HepG2 (cell line): ENCODE measurements at regions not wholly inside any gene's neighbourhood (a gene's known extent, or its start where the extent isn't known, plus 50 kb on each side); places are given as distances from the start of the nearest gene placed in this dataset.
A peak's percentile ranks its signal among the peaks of the same experiment; 100 is the strongest.

Experiments
- ATAC-seq: fragments of 200-7000 bp; cut with Tn5 transposase; 3 replicates; pipeline ENCODE4 v1.9.1; 2020; ENCODE audit warnings: mild to moderate bottlenecking, moderate library complexity
- BruUV-seq: library from RNA; stranded (reverse); fragments of 400-500 nt; replicated peaks from 2 replicates; lab custom pipeline; 2021; lab: Mats Ljungman, UMichigan
- CTCF ChIA-PET: fragments of 300-600 bp; formaldehyde crosslinking; extraction: SDS; loops from one replicate; lab custom pipeline; 2021; ENCODE audit warnings: low total read pairs, inconsistent platforms, low intra/inter-chr PET ratio; lab: Yijun Ruan, JAX
- POLR2A ChIA-PET: fragments of 350-600 bp; sonication (Branson Sonifier 250); formaldehyde crosslinking; loops from one replicate; lab custom pipeline; 2020; ENCODE audit warnings: antibody characterized with exemption, inconsistent platforms; lab: Yijun Ruan, JAX
- DNase-seq: peaks from one replicate; pipeline ENCODE4 v3.0.0-alpha.2; 2015; ENCODE audit warnings: low spot score
- FAIRE-seq: peaks from 3 replicates; lab custom pipeline; 2011; peaks lifted over from hg19 to GRCh38; lab: Jason Lieb, UNC
- H2AFZ ChIP-seq: one replicate; pipeline ENCODE4 v1.6.1; 2011; ENCODE audit warnings: low read length, inconsistent platforms
- H3K27ac ChIP-seq: fragments of 300-600 bp; 3 replicates; pipeline ENCODE4 v1.8.0; 2011; ENCODE audit warnings: mixed run types, mild to moderate bottlenecking, mixed read lengths, low read length, inconsistent platforms; ENCODE audit not compliant: insufficient read depth; ENCODE audit errors: extremely low read length
- H3K27me3 ChIP-seq, 2 experiments: fragments of 200-600 bp in 1 of 2; 2 replicates in 1 of 2; 3 replicates in 1 of 2; pipeline versions ENCODE4 v1.6.0 to v1.8.0; 2011; ENCODE audit warnings: low read length in 2 of 2, mild to moderate bottlenecking in 2 of 2, moderate library complexity in 2 of 2, inconsistent platforms in 1 of 2; ENCODE audit not compliant: insufficient read depth in 2 of 2, control insufficient read depth in 1 of 2
- H3K36me3 ChIP-seq, 2 experiments: fragments of 200-600 bp in 1 of 2; replicated peaks in 1 of 2; 2 replicates in 1 of 2; 3 replicates in 1 of 2; pipeline versions ENCODE4 v1.5.1 to v1.8.0; 2011; ENCODE audit warnings: low read length in 2 of 2, inconsistent platforms in 1 of 2; ENCODE audit not compliant: insufficient read depth in 2 of 2, control insufficient read depth in 1 of 2
- H3K4me1 ChIP-seq: 2 replicates; pipeline ENCODE4 v1.5.1; 2012; ENCODE audit warnings: low read length, inconsistent platforms; ENCODE audit not compliant: insufficient read depth
- H3K4me2 ChIP-seq: 2 replicates; pipeline ENCODE4 v1.6.0; 2011; ENCODE audit warnings: low read depth, low read length, inconsistent platforms
- H3K4me3 ChIP-seq, 3 experiments: fragments of 200-600 bp in 1 of 3; sonication (generic), shearing (Covaris generic) in 1 of 3; replicated peaks in 1 of 3; 2 replicates each; pipeline ENCODE4 v1.5.1; 2011 to 2016; ENCODE audit warnings: low read length in 3 of 3, inconsistent platforms in 2 of 3, low read depth in 2 of 3, mild to moderate bottlenecking in 2 of 3, control low read depth in 1 of 3, mixed read lengths in 1 of 3; ENCODE audit not compliant: insufficient read depth in 1 of 3
- H3K79me2 ChIP-seq: one replicate; pipeline ENCODE4 v1.6.1; 2011; ENCODE audit warnings: low read length, inconsistent platforms; ENCODE audit not compliant: insufficient read depth
- H3K9ac ChIP-seq: 2 replicates; pipeline ENCODE4 v1.6.0; 2011; ENCODE audit warnings: mild to moderate bottlenecking, low read depth, low read length, inconsistent platforms; ENCODE audit not compliant: insufficient read depth
- H3K9me3 ChIP-seq: 2 replicates; pipeline ENCODE4 v1.5.1; 2012; ENCODE audit warnings: mild to moderate bottlenecking, low read length
- H4K20me1 ChIP-seq: 2 replicates; pipeline ENCODE4 v1.6.0; 2011; ENCODE audit warnings: inconsistent platforms, mild to moderate bottlenecking, low read length, moderate library complexity; ENCODE audit not compliant: insufficient read depth
- MNT ChIP-seq: fragments of 450-650 bp; IDR thresholded peaks from 2 replicates; pipeline ENCODE4 v1.6.1; 2016
- ZHX1 ChIP-seq: sonication (generic); formaldehyde crosslinking; IDR thresholded peaks from 2 replicates; pipeline ENCODE4 v1.8.1; 2022; ENCODE audit warnings: low read depth, mild to moderate bottlenecking, missing genetic modification reagents
- in situ Hi-C: cut with HindIII; loops from 2 replicates; pipeline ENCODE4 v1.10.0; 2017; ENCODE audit warnings: low pct_unique_long_range_greater_than_20kb; ENCODE audit not compliant: extremely low pct_ligation_motif_present
- intact Hi-C: fragments of 100-400 bp; cut with micrococcal nuclease; formaldehyde crosslinking; loops from one replicate; pipeline ENCODE4 v1.10.0; 2022; ENCODE audit not compliant: unreplicated experiment

- no peaks in the 10 kb centered on the region for H4K20me1 ChIP-seq
- no peaks in the 10 kb centered on the region; a peak in 1 of 5 replicates for H3K27me3 ChIP-seq
- no peaks in the 10 kb centered on the region for H3K4me1 ChIP-seq
- DNase-seq (no peak), FAIRE-seq (no peak), ATAC-seq (no peak)
- H3K9me3 ChIP-seq, result no peaks in the 10 kb centered on the region
- BruUV-seq, result no TSS peak
- intact Hi-C loops, result loop anchor here (1.0 to 5.0 kb wide), 2 partner anchors 91 to 260 kb away; no protein-coding TSS in a partner anchor
- no peaks in the 10 kb centered on the region for H3K36me3 ChIP-seq
- H2AFZ ChIP-seq, result no peak overlapping the region
- no peak overlapping the region for H3K4me2 ChIP-seq
- ChIA-PET POLR2A (no interaction called here), CTCF (interaction anchor here (1.2 to 2.0 kb wide), 2 partner anchors 260 to 296 kb away, joined by 3 to 14 read pairs; no protein-coding TSS in a partner anchor)
- no peak overlapping the region for H3K27ac ChIP-seq
- H3K9ac ChIP-seq, result no peak overlapping the region
- in situ Hi-C loops, result loop anchor here (25.0 kb wide), 1 partner anchor 246 kb away; no protein-coding TSS in a partner anchor
- H3K79me2 ChIP-seq, result no peaks in the 10 kb centered on the region
- no peak overlapping the region for H3K4me3 ChIP-seq
- TF ChIP-seq MNT, result peak; percentile 61
- no peak for TF ChIP-seq ZHX1 (CRISPR knock-in tag)
These were observed 580.2 kb downstream of the CCDC171 start for GRCh38 chr9:16133032-16133431.
